IMR-90 (cell line): ENCODE measurements at regions not wholly inside any gene's neighbourhood (a gene's known extent, or its start where the extent isn't known, plus 50 kb on each side); places are given as distances from the start of the nearest gene placed in this dataset.

Experiments used
- ATAC-seq: fragments of 200-7000 bp; cut with Tn5 transposase; 2 replicates; pipeline ENCODE4 v1.9.1; 2020; ENCODE audit warnings: low read depth, mild to moderate bottlenecking, moderate library complexity
- BruUV-seq: library from RNA; stranded (reverse); fragments of 400-500 nt; replicated peaks from 2 replicates; lab custom pipeline; 2021; lab: Mats Ljungman, UMichigan
- CTCF ChIA-PET: fragments of 300-600 bp; formaldehyde crosslinking; extraction: SDS; loops from one replicate; lab custom pipeline; 2021; ENCODE audit warnings: antibody characterized with exemption; lab: Yijun Ruan, JAX
- POLR2A ChIA-PET: fragments of 300-600 bp; sonication (Branson Sonifier 250); formaldehyde crosslinking; loops from one replicate; lab custom pipeline; 2022; ENCODE audit warnings: antibody characterized with exemption; ENCODE audit not compliant: unreplicated experiment; lab: Charles Lee
- DNase-seq: peaks from one replicate; pipeline ENCODE4 v3.0.0; 2013
- H2AFZ ChIP-seq: replicated peaks from 2 replicates; pipeline ENCODE3; 2013; ENCODE audit warnings: low read length, mild to moderate bottlenecking; ENCODE audit not compliant: poor library complexity
- H2AK5ac ChIP-seq: 2 replicates; pipeline ENCODE4 v1.6.1; 2013; ENCODE audit warnings: low read depth, low read length, inconsistent platforms
- H2AK9ac ChIP-seq: replicated peaks from 2 replicates; pipeline ENCODE3; 2013; ENCODE audit warnings: mild to moderate bottlenecking, low read depth, low read length, moderate library complexity; ENCODE audit not compliant: poor library complexity
- H2BK120ac ChIP-seq: 2 replicates; pipeline ENCODE4 v1.6.1; 2013; ENCODE audit warnings: low read depth, low read length, inconsistent platforms
- H2BK15ac ChIP-seq: 3 replicates; pipeline ENCODE4 v1.6.1; 2013; ENCODE audit warnings: low read depth, low read length, inconsistent platforms
- H2BK20ac ChIP-seq: 2 replicates; pipeline ENCODE4 v1.6.1; 2013; ENCODE audit warnings: low read depth, mild to moderate bottlenecking, inconsistent platforms, low read length, moderate library complexity
- H2BK5ac ChIP-seq: 2 replicates; pipeline ENCODE4 v1.6.1; 2013; ENCODE audit warnings: mild to moderate bottlenecking, low read depth, low read length, inconsistent platforms; ENCODE audit not compliant: poor library complexity, severe bottlenecking
- H3K14ac ChIP-seq: replicated peaks from 2 replicates; pipeline ENCODE4 v1.6.1; 2013; ENCODE audit warnings: low read depth, low read length, inconsistent platforms
- H3K18ac ChIP-seq: 2 replicates; pipeline ENCODE4 v1.6.1; 2013; ENCODE audit warnings: low read depth, low read length, control low read depth
- H3K23ac ChIP-seq: 2 replicates; pipeline ENCODE4 v1.6.1; 2013; ENCODE audit warnings: low read depth, low read length, inconsistent platforms
- H3K27ac ChIP-seq: 2 replicates; pipeline ENCODE4 v1.5.1; 2013; ENCODE audit warnings: mild to moderate bottlenecking, control low read depth, low read length; ENCODE audit not compliant: insufficient read depth
- H3K27me3 ChIP-seq: 2 replicates; pipeline ENCODE4 v1.6.1; 2013; ENCODE audit warnings: low read length; ENCODE audit not compliant: control insufficient read depth, insufficient read depth
- H3K36me3 ChIP-seq: 2 replicates; pipeline ENCODE4 v1.6.1; 2013; ENCODE audit warnings: low read length, mixed read lengths; ENCODE audit not compliant: control insufficient read depth, insufficient read depth
- H3K4ac ChIP-seq: 2 replicates; pipeline ENCODE4 v1.6.1; 2013; ENCODE audit warnings: low read depth, low read length, inconsistent platforms
- H3K4me1 ChIP-seq: 2 replicates; pipeline ENCODE4 v1.6.1; 2013; ENCODE audit warnings: low read length, mixed read lengths; ENCODE audit not compliant: control insufficient read depth, insufficient read depth
- H3K4me2 ChIP-seq: 2 replicates; pipeline ENCODE4 v1.6.1; 2013; ENCODE audit warnings: low read depth, mild to moderate bottlenecking, control low read depth, low read length, moderate library complexity
- H3K4me3 ChIP-seq: 2 replicates; pipeline ENCODE4 v1.5.1; 2013; ENCODE audit warnings: low read depth, mild to moderate bottlenecking, control low read depth, low read length, moderate library complexity; ENCODE audit not compliant: insufficient read depth
- H3K56ac ChIP-seq: 2 replicates; pipeline ENCODE4 v1.6.1; 2013; ENCODE audit warnings: low read length, inconsistent platforms; ENCODE audit not compliant: insufficient read depth; ENCODE audit errors: extremely low read depth
- H3K79me1 ChIP-seq, 2 experiments: 2 replicates each; pipeline ENCODE4 v1.6.1; 2013; ENCODE audit warnings: low read length in 2 of 2, inconsistent platforms in 1 of 2, low read depth in 1 of 2
- H3K9ac ChIP-seq: 2 replicates; pipeline ENCODE4 v1.6.1; 2013; ENCODE audit warnings: low read depth, low read length, control low read depth
- H3K9me1 ChIP-seq: 2 replicates; pipeline ENCODE4 v1.6.1; 2013; ENCODE audit warnings: low read length, inconsistent platforms; ENCODE audit not compliant: insufficient read depth
- H3K9me3 ChIP-seq: 2 replicates; pipeline ENCODE4 v1.6.1; 2013; ENCODE audit warnings: low read length; ENCODE audit not compliant: control insufficient read depth, insufficient read depth
- H4K20me1 ChIP-seq: 2 replicates; pipeline ENCODE4 v1.6.1; 2013; ENCODE audit warnings: low read length, inconsistent platforms; ENCODE audit not compliant: insufficient read depth
- H4K5ac ChIP-seq: 2 replicates; pipeline ENCODE4 v1.6.1; 2013; ENCODE audit warnings: mild to moderate bottlenecking, low read depth, low read length, control low read depth
- H4K8ac ChIP-seq, 2 experiments: 2 replicates each; pipeline ENCODE4 v1.6.1; 2013; ENCODE audit warnings: low read depth in 2 of 2, low read length in 2 of 2, control low read depth in 1 of 2, inconsistent platforms in 1 of 2
- H4K91ac ChIP-seq: 2 replicates; pipeline ENCODE4 v1.6.1; 2013; ENCODE audit warnings: low read depth, low read length, inconsistent platforms; ENCODE audit not compliant: insufficient read depth
- CEBPB ChIP-seq: IDR thresholded peaks from 2 replicates; pipeline ENCODE4 v1.6.1; 2012; ENCODE audit warnings: low read depth, low read length, improper control_type of control experiment
- CHD1 ChIP-seq: IDR thresholded peaks from 2 replicates; pipeline ENCODE4 v1.6.1; 2012; ENCODE audit warnings: low read depth, low read length, improper control_type of control experiment
- RFX5 ChIP-seq: IDR thresholded peaks from 2 replicates; pipeline ENCODE4 v1.8.0; 2012; ENCODE audit warnings: low read depth, mild to moderate bottlenecking, low read length, moderate library complexity
- SMC3 ChIP-seq: fragments of 150-350 bp; IDR thresholded peaks from 2 replicates; pipeline ENCODE4 v1.6.1; 2016; ENCODE audit warnings: low read depth, mild to moderate bottlenecking, antibody characterized with exemption, low read length, moderate library complexity
- WGBS, 2 experiments: methylation state at CpG; one replicate each; pipeline versions ENCODE4 v1.1.5 to v1.1.7; 2013; ENCODE audit warnings: missing lambda C conversion rate in 2 of 2; ENCODE audit not compliant: insufficient read length in 1 of 2; ENCODE audit errors: extremely low coverage in 2 of 2; 5-methylcytosine and 5-hydroxymethylcytosine counted together
- dilution Hi-C: fragments of 300-500 bp; cut with HindIII; formaldehyde crosslinking; loops from one replicate; pipeline ENCODE4 v1.14.3; 2018; ENCODE audit warnings: low sequenced_read_pairs; ENCODE audit not compliant: unreplicated experiment
- in situ Hi-C: fragments of 300-500 bp; cut with MboI; formaldehyde crosslinking; loops from 3 replicates; pipeline ENCODE4 v1.14.3; 2019; ENCODE audit warnings: low sequenced_read_pairs, inconsistent platforms, mixed read lengths
- intact Hi-C: fragments of 100-400 bp; cut with micrococcal nuclease; formaldehyde crosslinking; loops from 2 replicates; pipeline ENCODE4 v1.10.0; 2022

- H2BK5ac ChIP-seq = no peak overlapping the region
- TF ChIP-seq SMC3 = no peak
- TF ChIP-seq CEBPB = no peak
- TF ChIP-seq CHD1 = no peak
- TF ChIP-seq RFX5 = no peak
- H2BK20ac ChIP-seq = no peak overlapping the region
- H3K9ac ChIP-seq = no peak overlapping the region
- no peak overlapping the region for H3K23ac ChIP-seq
- no peak overlapping the region for H3K4ac ChIP-seq
- CTCF ChIA-PET = no interaction called here
- peaks cover 3% of the 10 kb centered on the region; the same call in 1 of the 2 replicates for H3K9me3 ChIP-seq
- H3K9me1 ChIP-seq = no peaks in the 10 kb centered on the region
- H2AFZ ChIP-seq = no peak overlapping the region
- no TSS peak for BruUV-seq
- H3K56ac ChIP-seq = no peak overlapping the region
- POLR2A ChIA-PET = no interaction called here
- no peak overlapping the region for H2AK9ac ChIP-seq
- dilution Hi-C loops (no loop called here), in situ Hi-C loops (no loop called here), intact Hi-C loops (no loop called here)
- H3K79me1 ChIP-seq = no peaks in the 10 kb centered on the region
- ATAC-seq (no peak), DNase-seq (no peak)
- H2BK120ac ChIP-seq = no peak overlapping the region
- H3K4me1 ChIP-seq = no peaks in the 10 kb centered on the region
- no peak overlapping the region for H2BK15ac ChIP-seq
- no peak overlapping the region for H3K27ac ChIP-seq
- H3K18ac ChIP-seq = no peak overlapping the region
- no peak overlapping the region for H4K5ac ChIP-seq
- no peaks in the 10 kb centered on the region for H4K20me1 ChIP-seq
- no peak overlapping the region for H3K4me2 ChIP-seq
- no peak overlapping the region for H4K91ac ChIP-seq
- no peak overlapping the region for H3K14ac ChIP-seq
- H2AK5ac ChIP-seq = no peak overlapping the region
- no peak overlapping the region for H3K4me3 ChIP-seq
- no peak overlapping the region for H4K8ac ChIP-seq
- WGBS, 2 experiments = 100% methylated on average over 1 of the region's 2 CpGs; no CpG with 5 or more reads in 1 of the 2 experiments
- no peaks in the 10 kb centered on the region for H3K36me3 ChIP-seq
- H3K27me3 ChIP-seq = no peaks in the 10 kb centered on the region
Measured at GRCh38 chr20:43284486-43284885, 94.8 kb upstream of the PTPRT start.
